GM23338 (cell line): ENCODE measurements at regions not wholly inside any gene's neighbourhood (a gene's known extent, or its start where the extent isn't known, plus 50 kb on each side); places are given as distances from the start of the nearest gene placed in this dataset.

Experiments
- ATAC-seq: fragments of 200-7000 bp; cut with Tn5 transposase; 3 replicates; pipeline ENCODE4 v1.9.1; 2020
- DNase-seq: peaks from one replicate; pipeline ENCODE4 v3.0.0-alpha.2; 2015; ENCODE audit warnings: low spot score
- H2AFZ ChIP-seq: fragments of 200-600 bp; sonication (generic); 2 replicates; pipeline ENCODE4 v1.8.0; 2016; ENCODE audit warnings: antibody characterized with exemption, mild to moderate bottlenecking, moderate library complexity
- H3F3A ChIP-seq: fragments of 200-600 bp; sonication (generic); replicated peaks from 2 replicates; pipeline ENCODE4 v1.8.0; 2017; ENCODE audit warnings: antibody characterized with exemption, mixed run types, low read depth
- H3K27ac ChIP-seq: fragments of 200-600 bp; sonication (generic); 2 replicates; pipeline ENCODE4 v1.6.1; 2016; ENCODE audit warnings: low read depth
- H3K27me3 ChIP-seq: fragments of 200-600 bp; sonication (generic); 2 replicates; pipeline ENCODE4 v1.8.0; 2016; ENCODE audit warnings: mild to moderate bottlenecking, mixed run types, moderate library complexity; ENCODE audit not compliant: insufficient read depth
- H3K36me3 ChIP-seq: fragments of 200-600 bp; sonication (generic); 2 replicates; pipeline ENCODE4 v1.8.0; 2016; ENCODE audit warnings: mild to moderate bottlenecking; ENCODE audit not compliant: insufficient read depth
- H3K4me1 ChIP-seq: fragments of 200-600 bp; sonication (generic); 2 replicates; pipeline ENCODE4 v1.8.0; 2016; ENCODE audit warnings: mild to moderate bottlenecking, moderate library complexity; ENCODE audit not compliant: insufficient read depth
- H3K4me2 ChIP-seq: fragments of 200-600 bp; sonication (generic); 2 replicates; pipeline ENCODE4 v1.7.1; 2017; ENCODE audit warnings: mixed run types
- H3K4me3 ChIP-seq: fragments of 200-600 bp; sonication (generic); 2 replicates; pipeline ENCODE4 v1.6.1; 2016; ENCODE audit warnings: mixed run types
- H3K79me2 ChIP-seq: fragments of 200-600 bp; sonication (generic); replicated peaks from 2 replicates; pipeline ENCODE4 v1.8.0; 2017; ENCODE audit warnings: mild to moderate bottlenecking; ENCODE audit not compliant: insufficient read depth
- H3K9me2 ChIP-seq: fragments of 200-600 bp; sonication (generic); 2 replicates; pipeline ENCODE4 v1.8.0; 2017; ENCODE audit not compliant: insufficient read depth
- H4K20me1 ChIP-seq: fragments of 200-600 bp; sonication (generic); replicated peaks from 2 replicates; pipeline ENCODE4 v1.8.0; 2017; ENCODE audit warnings: mild to moderate bottlenecking; ENCODE audit not compliant: insufficient read depth
- H3K27ac Mint-ChIP-seq: 2 replicates; pipeline ENCODE4 v1.8.0; 2020; ENCODE audit warnings: inconsistent platforms, mild to moderate bottlenecking, moderate library complexity, mixed read lengths
- H3K27me3 Mint-ChIP-seq: 3 replicates; pipeline ENCODE4 v1.8.0; 2022; ENCODE audit warnings: low read depth, mild to moderate bottlenecking, moderate library complexity, mixed read lengths, inconsistent platforms; ENCODE audit not compliant: insufficient read depth, poor library complexity
- H3K36me3 Mint-ChIP-seq: 3 replicates; pipeline ENCODE4 v1.8.0; 2021; ENCODE audit warnings: low read depth, mild to moderate bottlenecking, inconsistent platforms, moderate library complexity, mixed read lengths
- H3K4me1 Mint-ChIP-seq: 3 replicates; pipeline ENCODE4 v1.8.0; 2020; ENCODE audit warnings: mild to moderate bottlenecking, inconsistent platforms, mixed read lengths
- H3K4me3 Mint-ChIP-seq: 3 replicates; pipeline ENCODE4 v1.8.0; 2021; ENCODE audit warnings: moderate library complexity, mild to moderate bottlenecking, inconsistent platforms, mixed read lengths
- H3K9me3 Mint-ChIP-seq: 3 replicates; pipeline ENCODE4 v1.8.0; 2020; ENCODE audit warnings: moderate library complexity, mild to moderate bottlenecking, inconsistent platforms, mixed read lengths
- CREB1 ChIP-seq: fragments of 250-450 bp; sonication (Bioruptor Pico); IDR thresholded peaks from 2 replicates; pipeline ENCODE4 v1.5.0; 2020; ENCODE audit warnings: low read depth, mild to moderate bottlenecking, moderate library complexity
- CTCF ChIP-seq, 2 experiments: fragments of 200-600 bp in 1 of 2; sonication (generic) in 1 of 2; conservative IDR thresholded peaks; 2 replicates each; pipeline versions ENCODE4 v1.5.1 to v1.6.1; 2016 to 2017; ENCODE audit warnings: antibody characterized with exemption in 2 of 2, low read depth in 2 of 2, mild to moderate bottlenecking in 2 of 2, moderate library complexity in 1 of 2
- ETS1 ChIP-seq: IDR thresholded peaks from 2 replicates; pipeline ENCODE4 v1.6.1; 2016; ENCODE audit warnings: antibody characterized with exemption
- EZH2 ChIP-seq: fragments of 200-600 bp; sonication (generic); IDR thresholded peaks from one replicate; pipeline ENCODE4 v1.8.0; 2017; ENCODE audit warnings: antibody characterized with exemption, mild to moderate bottlenecking, low read depth; ENCODE audit not compliant: unreplicated experiment
- EZH2phosphoT487 ChIP-seq: fragments of 200-600 bp; sonication (generic); IDR thresholded peaks from one replicate; pipeline ENCODE4 v1.8.1; 2018; ENCODE audit warnings: antibody characterized with exemption; ENCODE audit not compliant: unreplicated experiment
- JUNB ChIP-seq: IDR thresholded peaks from one replicate; pipeline ENCODE4 v1.6.1; 2016; ENCODE audit warnings: antibody characterized with exemption; ENCODE audit not compliant: unreplicated experiment
- NANOG ChIP-seq: IDR thresholded peaks from 2 replicates; pipeline ENCODE4 v1.6.1; 2016; ENCODE audit warnings: antibody characterized with exemption, borderline replicate concordance
- POLR2AphosphoS5 ChIP-seq: IDR thresholded peaks from 2 replicates; pipeline ENCODE4 v1.6.1; 2016; ENCODE audit warnings: antibody characterized with exemption, low read depth
- STAT1 ChIP-seq: IDR thresholded peaks from one replicate; pipeline ENCODE4 v1.6.1; 2016; ENCODE audit warnings: antibody characterized with exemption; ENCODE audit not compliant: unreplicated experiment
- ZNF114 ChIP-seq: fragments of 250-450 bp; sonication (Bioruptor Pico); IDR thresholded peaks from 2 replicates; pipeline ENCODE4 v1.5.0; 2020; ENCODE audit warnings: mild to moderate bottlenecking, moderate library complexity
- ZNF331 ChIP-seq: fragments of 250-450 bp; sonication (Bioruptor Pico); IDR thresholded peaks from 2 replicates; pipeline ENCODE4 v1.5.0; 2020; ENCODE audit warnings: low read depth, mild to moderate bottlenecking, moderate library complexity
- TF ChIP-seq, protein P1 (sequence below): IDR thresholded peaks from one replicate; pipeline ENCODE4 v1.6.1; 2018; ENCODE audit warnings: antibody characterized with exemption; ENCODE audit not compliant: unreplicated experiment

- TF ChIP-seq, protein P1, sequence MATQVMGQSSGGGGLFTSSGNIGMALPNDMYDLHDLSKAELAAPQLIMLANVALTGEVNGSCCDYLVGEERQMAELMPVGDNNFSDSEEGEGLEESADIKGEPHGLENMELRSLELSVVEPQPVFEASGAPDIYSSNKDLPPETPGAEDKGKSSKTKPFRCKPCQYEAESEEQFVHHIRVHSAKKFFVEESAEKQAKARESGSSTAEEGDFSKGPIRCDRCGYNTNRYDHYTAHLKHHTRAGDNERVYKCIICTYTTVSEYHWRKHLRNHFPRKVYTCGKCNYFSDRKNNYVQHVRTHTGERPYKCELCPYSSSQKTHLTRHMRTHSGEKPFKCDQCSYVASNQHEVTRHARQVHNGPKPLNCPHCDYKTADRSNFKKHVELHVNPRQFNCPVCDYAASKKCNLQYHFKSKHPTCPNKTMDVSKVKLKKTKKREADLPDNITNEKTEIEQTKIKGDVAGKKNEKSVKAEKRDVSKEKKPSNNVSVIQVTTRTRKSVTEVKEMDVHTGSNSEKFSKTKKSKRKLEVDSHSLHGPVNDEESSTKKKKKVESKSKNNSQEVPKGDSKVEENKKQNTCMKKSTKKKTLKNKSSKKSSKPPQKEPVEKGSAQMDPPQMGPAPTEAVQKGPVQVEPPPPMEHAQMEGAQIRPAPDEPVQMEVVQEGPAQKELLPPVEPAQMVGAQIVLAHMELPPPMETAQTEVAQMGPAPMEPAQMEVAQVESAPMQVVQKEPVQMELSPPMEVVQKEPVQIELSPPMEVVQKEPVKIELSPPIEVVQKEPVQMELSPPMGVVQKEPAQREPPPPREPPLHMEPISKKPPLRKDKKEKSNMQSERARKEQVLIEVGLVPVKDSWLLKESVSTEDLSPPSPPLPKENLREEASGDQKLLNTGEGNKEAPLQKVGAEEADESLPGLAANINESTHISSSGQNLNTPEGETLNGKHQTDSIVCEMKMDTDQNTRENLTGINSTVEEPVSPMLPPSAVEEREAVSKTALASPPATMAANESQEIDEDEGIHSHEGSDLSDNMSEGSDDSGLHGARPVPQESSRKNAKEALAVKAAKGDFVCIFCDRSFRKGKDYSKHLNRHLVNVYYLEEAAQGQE, result no peak
- no peak for TF ChIP-seq CTCF (conservative IDR thresholded peaks at IDR 0.05; ENCODE audit: low read depth in 2 of 2)
- TF ChIP-seq JUNB, result no peak
- no peak for TF ChIP-seq ZNF114 (CRISPR knock-in tag)
- TF ChIP-seq ZNF331 (CRISPR knock-in tag), result no peak
Observed at GRCh38 chr1:101399222-101399621, 162.4 kb downstream of the S1PR1 start (continued).

DNA sequence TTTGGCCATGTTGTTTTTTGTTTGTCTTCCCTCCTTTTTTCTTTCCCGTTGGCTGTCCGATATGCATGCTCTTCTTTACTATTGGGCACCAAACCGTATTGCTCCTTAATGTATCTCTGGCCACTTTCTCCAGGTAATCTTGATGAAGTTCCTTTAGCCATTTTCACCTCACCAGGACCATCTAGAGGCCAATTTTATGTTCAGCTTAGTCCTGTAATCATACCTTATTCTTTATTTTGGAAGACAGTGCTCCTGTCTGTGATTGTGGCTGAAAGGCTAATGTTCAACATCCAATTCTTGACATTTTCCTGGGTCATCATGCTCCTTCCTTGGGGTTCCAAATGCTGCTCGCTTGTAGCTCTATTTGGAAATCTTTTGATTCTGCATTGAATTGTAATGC lies 169.5 kb downstream of the S1PR1 start:
- Mint-ChIP-seq H3K36me3 (no peaks in the 10 kb centered on the region), H3K9me3 (no peaks in the 10 kb centered on the region), H3K4me1 (peaks cover 4% of the 10 kb centered on the region; the same call in 1 of the 3 replicates), H3K4me3 (no peak overlapping the region), H3K27me3 (no peaks in the 10 kb centered on the region), H3K27ac (no peak overlapping the region)
- H3K4me1 ChIP-seq, result no peaks in the 10 kb centered on the region
- no peak overlapping the region for H3K4me2 ChIP-seq
- H3K9me2 ChIP-seq, result 0 out of 2 replicates have a peak, but pooled peaks cover 2% of the 10 kb centered on the region
- no peaks in the 10 kb centered on the region for H3F3A ChIP-seq
- H4K20me1 ChIP-seq, result no peaks in the 10 kb centered on the region
- H2AFZ ChIP-seq, result no peak overlapping the region
- DNase-seq (no peak), ATAC-seq (no peak)
- no peaks in the 10 kb centered on the region for H3K36me3 ChIP-seq
- no peaks in the 10 kb centered on the region for H3K27me3 ChIP-seq
- no peak for TF ChIP-seq ZNF331 (CRISPR knock-in tag)
- TF ChIP-seq POLR2AphosphoS5, result no peak
- no peak for TF ChIP-seq ZNF114 (CRISPR knock-in tag)
- TF ChIP-seq, protein P1, result no peak
- TF ChIP-seq STAT1, result no peak
- no peak for TF ChIP-seq CREB1 (CRISPR knock-in tag)
- TF ChIP-seq NANOG, result no peak
- TF ChIP-seq ETS1, result no peak
- TF ChIP-seq EZH2phosphoT487, result no peak
- TF ChIP-seq EZH2, result no peak
- no peak for TF ChIP-seq CTCF (conservative IDR thresholded peaks at IDR 0.05; ENCODE audit: low read depth in 2 of 2)
- no peak overlapping the region for H3K4me3 ChIP-seq
- no peaks in the 10 kb centered on the region for H3K79me2 ChIP-seq
- no peak overlapping the region for H3K27ac ChIP-seq
